Ovary (tissue), 7 donors: ENCODE measurements at regions not wholly inside any gene's neighbourhood (a gene's known extent, or its start where the extent isn't known, plus 50 kb on each side); places are given as distances from the start of the nearest gene placed in this dataset.
A peak's percentile ranks its signal among the peaks of the same experiment; 100 is the strongest.

Experiments
- DNase-seq, 5 donors: peaks; one replicate each; pipeline ENCODE4 v3.0.0-alpha.2; 2019 to 2020
- H3K27ac ChIP-seq, 2 donors: fragments of 200-600 bp; one replicate each; pipeline versions ENCODE4 v1.5.1 to v1.8.0; 2019 to 2022
- H3K27me3 ChIP-seq: fragments of 200-600 bp; one replicate; pipeline ENCODE4 v1.8.0; 2022
- H3K36me3 ChIP-seq: fragments of 200-600 bp; sonication (generic); one replicate; pipeline ENCODE4 v1.5.1; 2019
- H3K4me1 ChIP-seq: one replicate; pipeline ENCODE4 v1.8.1; 2013; ENCODE audit warnings: mild to moderate bottlenecking, moderate library complexity; ENCODE audit not compliant: insufficient read depth
- H3K4me3 ChIP-seq: fragments of 200-600 bp; sonication (generic); one replicate; pipeline ENCODE4 v1.5.1; 2017
- H3K9me3 ChIP-seq, 2 donors: fragments of 200-600 bp in 1 of 2; sonication (generic) in 1 of 2; one replicate each; pipeline versions ENCODE4 v1.5.1 to v1.8.1; 2013 to 2019; ENCODE audit warnings: mild to moderate bottlenecking in 1 of 2, moderate library complexity in 1 of 2
- CTCF ChIP-seq, 3 donors: fragments of 450-650 bp in 2 of 3; fragments of 200-600 bp in 1 of 3; IDR thresholded peaks; one replicate each; pipeline versions ENCODE4 v1.5.1 to v1.8.0; 2016 to 2022; ENCODE audit warnings: antibody characterized with exemption in 3 of 3, mild to moderate bottlenecking in 1 of 3
- EP300 ChIP-seq: sonication (generic); formaldehyde crosslinking; IDR thresholded peaks from one replicate; pipeline ENCODE4 v1.6.1; 2017; ENCODE audit warnings: antibody characterized with exemption
- POLR2A ChIP-seq: fragments of 450-650 bp; IDR thresholded peaks from one replicate; pipeline ENCODE4 v1.6.1; 2017; ENCODE audit warnings: antibody characterized with exemption, mild to moderate bottlenecking, moderate library complexity
- WGBS, 3 donors: extraction: QIAGEN DNeasy Blood & Tissue Kit in 1 of 3; methylation state at CpG; one replicate each; pipeline versions ENCODE4 v1.1.5 to v1.1.7; 2013 to 2017; 5-methylcytosine and 5-hydroxymethylcytosine counted together
- intact Hi-C, 4 donors: fragments of 100-400 bp; cut with DNase I; formaldehyde crosslinking; loops; one replicate each; pipeline versions ENCODE4 v1.11.0 to v1.15.1; 2022 to 2023
- donor health status: DM: no; HTN: no; CAD: no; lungs with moderate emphysema.
- donor health status: DM: no; HTN: no; CAD: no.
- donor health status: Bipolar disorder and iron deficiency.
- donor health status: DM: no; HTN: no; CAD: no.
- donor health status: DM: yes; HTN: yes; CAD: no.

GRCh38 chrX:22634751-22635150 lies 362.0 kb downstream of the CBLL2 start:
- H3K27me3 ChIP-seq = no peaks in the 10 kb centered on the region
- H3K9me3 ChIP-seq = no peaks in the 10 kb centered on the region
- TF ChIP-seq CTCF (IDR thresholded peaks at IDR 0.05) = no peak
- WGBS, 3 donors = 27 to 42% (median 38%) methylated on average over 1 of the region's 1 CpG
- no peaks in the 10 kb centered on the region for H3K36me3 ChIP-seq
- no peak overlapping the region for H3K4me3 ChIP-seq
- no peak for DNase-seq
- no peak overlapping the region for H3K27ac ChIP-seq
- intact Hi-C loops = no loop called here
- no peaks in the 10 kb centered on the region for H3K4me1 ChIP-seq

GRCh38 chrX:22648281-22648680 lies 351.5 kb upstream of the DDX53 start:
- no peak overlapping the region for H3K4me3 ChIP-seq
- no peaks in the 10 kb centered on the region for H3K27me3 ChIP-seq
- no peak overlapping the region for H3K27ac ChIP-seq
- 57 to 66% (median 66%) methylated on average over 6 of the region's 6 CpGs for WGBS, 3 donors
- H3K9me3 ChIP-seq = no peaks in the 10 kb centered on the region
- H3K36me3 ChIP-seq = no peaks in the 10 kb centered on the region
- intact Hi-C loops = no loop called here
- DNase-seq = no peak
- no peaks in the 10 kb centered on the region for H3K4me1 ChIP-seq
- TF ChIP-seq CTCF (IDR thresholded peaks at IDR 0.05) (no peak), EP300 (no peak), POLR2A (no peak)

- Histone ChIP-seq H3K27ac (no peak overlapping the region), H3K4me1 (no peaks in the 10 kb centered on the region), H3K27me3 (no peaks in the 10 kb centered on the region), H3K36me3 (no peaks in the 10 kb centered on the region), H3K9me3 (no peaks in the 10 kb centered on the region), H3K4me3 (no peak overlapping the region)
- intact Hi-C loops = no loop called here
- peak in 1 of 5 donors; percentile 46 for DNase-seq
- 68 to 74% (median 70%) methylated on average over 5 of the region's 5 CpGs for WGBS, 3 donors
- no peak for TF ChIP-seq POLR2A
- TF ChIP-seq CTCF (IDR thresholded peaks at IDR 0.05) = no peak
- no peak for TF ChIP-seq EP300
Observed at GRCh38 chrX:22650691-22651090, 349.1 kb upstream of the DDX53 start.

- H3K4me1 ChIP-seq = no peaks in the 10 kb centered on the region
- no peak for TF ChIP-seq CTCF (IDR thresholded peaks at IDR 0.05)
- H3K9me3 ChIP-seq = no peaks in the 10 kb centered on the region
- no peaks in the 10 kb centered on the region for H3K36me3 ChIP-seq
- H3K27ac ChIP-seq = no peak overlapping the region
- 23 to 34% (median 34%) methylated on average over 6 of the region's 6 CpGs for WGBS, 3 donors
- H3K27me3 ChIP-seq = no peaks in the 10 kb centered on the region
- intact Hi-C loops = no loop called here
- no peak overlapping the region for H3K4me3 ChIP-seq
- DNase-seq = no peak
Observed at GRCh38 chrX:22652596-22652995, 347.2 kb upstream of the DDX53 start.

- Histone ChIP-seq H3K4me3 (no peak overlapping the region), H3K4me1 (no peaks in the 10 kb centered on the region), H3K27ac (no peak overlapping the region), H3K9me3 (no peaks in the 10 kb centered on the region), H3K36me3 (no peaks in the 10 kb centered on the region), H3K27me3 (no peaks in the 10 kb centered on the region)
- intact Hi-C loops = no loop called here
- TF ChIP-seq POLR2A = no peak
- no peak for TF ChIP-seq EP300
- no peak for TF ChIP-seq CTCF (IDR thresholded peaks at IDR 0.05)
- DNase-seq = no peak
- 41 to 63% (median 53%) methylated on average over 2 of the region's 2 CpGs for WGBS, 3 donors
Observed at GRCh38 chrX:22660756-22661155, 339.0 kb upstream of the DDX53 start.
